ENCODE measurements at regions not wholly inside any gene's neighbourhood (a gene's known extent, or its start where the extent isn't known, plus 50 kb on each side); places are given as distances from the start of the nearest gene placed in this dataset.

GRCh38 chr2:217687771-217688170 lies 315.0 kb downstream of the TNS1 start:
- TF ChIP-seq CTCF (IDR thresholded peaks at IDR 0.05) (no peak), ZFX (IDR thresholded peaks at IDR 0.05; ENCODE audit: borderline replicate concordance) (no peak)
